PC-3 (cell line): ENCODE measurements at regions not wholly inside any gene's neighbourhood (a gene's known extent, or its start where the extent isn't known, plus 50 kb on each side); places are given as distances from the start of the nearest gene placed in this dataset.

Source experiments
- CTCF ChIP-seq: fragments of 300-600 bp; sonication (generic); conservative IDR thresholded peaks from 2 replicates; pipeline ENCODE4 v1.5.1; 2017; ENCODE audit warnings: antibody characterized with exemption, low read depth, mild to moderate bottlenecking, low read length
- EZH2 ChIP-seq: fragments of 300-600 bp; sonication (generic); IDR thresholded peaks from one replicate; pipeline ENCODE4 v1.6.1; 2017; ENCODE audit warnings: antibody characterized with exemption, mild to moderate bottlenecking, low read length; ENCODE audit not compliant: unreplicated experiment
- EZH2phosphoT487 ChIP-seq: fragments of 300-600 bp; sonication (generic); IDR thresholded peaks from 2 replicates; pipeline ENCODE4 v1.6.1; 2018; ENCODE audit warnings: mild to moderate bottlenecking, antibody characterized with exemption, low read length, borderline replicate concordance

GRCh38 chr7:13165854-13166253 is 478.4 kb downstream of the ARL4A start:
- TF ChIP-seq CTCF, result no peak
- no peak for TF ChIP-seq EZH2phosphoT487
- no peak for TF ChIP-seq EZH2
